ENCODE measurements at regions not wholly inside any gene's neighbourhood (a gene's known extent, or its start where the extent isn't known, plus 50 kb on each side); places are given as distances from the start of the nearest gene placed in this dataset.
A peak's percentile ranks its signal among the peaks of the same experiment; 100 is the strongest.
"Not testable (repeated sequence)": the region's sequence is repeated elsewhere in the genome, so short reads cannot be mapped to it uniquely, and the experiment has no call there.

DNA sequence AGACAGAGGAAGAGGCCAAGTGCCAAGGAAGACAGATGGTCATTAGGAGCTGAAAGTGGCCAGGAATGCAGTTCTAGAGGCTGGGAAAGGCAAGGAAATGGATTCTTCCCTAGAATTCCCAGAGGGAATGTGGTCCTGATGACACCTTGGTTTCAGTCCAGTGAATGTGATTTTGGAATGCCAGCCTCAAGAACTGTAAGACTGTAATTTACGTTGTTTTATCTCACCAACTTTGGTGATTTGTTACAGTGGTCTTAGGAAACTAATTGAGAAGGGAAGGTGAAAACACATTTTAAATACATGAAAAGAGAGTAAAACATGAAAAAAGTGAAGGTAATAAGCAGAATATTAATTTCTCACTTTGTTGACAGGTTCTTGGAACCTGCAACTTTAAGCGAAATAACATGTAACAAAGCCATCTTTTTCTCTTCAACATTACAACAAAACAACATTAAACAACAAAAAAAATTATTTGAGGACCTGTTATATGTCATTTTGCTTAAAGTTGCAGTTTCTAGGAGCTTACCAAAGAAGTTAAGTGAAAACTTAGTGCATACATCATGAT lies 370.2 kb downstream of the METTL4 start:
- DNase-seq: no peak

DNA sequence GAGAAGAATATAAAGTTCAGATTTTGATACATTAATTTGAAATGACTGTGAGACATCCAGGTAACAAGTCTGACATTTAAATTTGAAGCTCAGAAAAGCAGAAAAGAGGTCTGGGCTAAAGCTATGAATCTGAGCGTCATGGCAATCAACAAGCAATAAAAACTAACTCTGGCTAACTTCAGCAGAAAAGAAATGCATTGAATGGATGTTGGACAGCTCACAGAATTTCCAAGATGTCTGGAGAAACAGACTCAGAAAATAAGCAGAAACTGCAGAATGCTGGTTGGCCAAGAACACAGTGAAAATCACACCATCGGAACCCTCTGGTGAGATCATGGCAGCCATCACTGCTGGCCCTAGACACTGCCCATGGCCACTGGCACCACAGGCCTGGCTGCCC lies 366.6 kb downstream of the METTL4 start:
- DNase-seq: no peak

DNA sequence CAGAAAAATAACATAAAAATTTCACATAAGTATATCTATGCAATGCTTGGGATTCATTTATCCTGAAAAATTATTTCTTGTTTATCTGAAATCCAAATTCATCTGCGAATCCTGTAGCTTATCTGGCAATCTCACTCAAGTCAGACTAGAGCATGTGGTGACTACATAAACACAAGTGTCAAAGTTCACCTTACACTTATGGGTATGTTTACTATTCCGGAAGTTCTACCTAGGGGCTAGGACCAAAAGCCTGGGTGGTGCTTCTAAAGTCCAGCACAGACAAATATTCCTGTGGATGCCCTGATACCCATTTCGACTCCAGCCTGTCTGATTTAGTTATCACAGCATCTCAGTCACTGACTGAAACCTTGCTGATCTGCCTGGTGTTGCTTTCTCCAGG lies 364.0 kb downstream of the METTL4 start:
- DNase-seq: no peak

DNA sequence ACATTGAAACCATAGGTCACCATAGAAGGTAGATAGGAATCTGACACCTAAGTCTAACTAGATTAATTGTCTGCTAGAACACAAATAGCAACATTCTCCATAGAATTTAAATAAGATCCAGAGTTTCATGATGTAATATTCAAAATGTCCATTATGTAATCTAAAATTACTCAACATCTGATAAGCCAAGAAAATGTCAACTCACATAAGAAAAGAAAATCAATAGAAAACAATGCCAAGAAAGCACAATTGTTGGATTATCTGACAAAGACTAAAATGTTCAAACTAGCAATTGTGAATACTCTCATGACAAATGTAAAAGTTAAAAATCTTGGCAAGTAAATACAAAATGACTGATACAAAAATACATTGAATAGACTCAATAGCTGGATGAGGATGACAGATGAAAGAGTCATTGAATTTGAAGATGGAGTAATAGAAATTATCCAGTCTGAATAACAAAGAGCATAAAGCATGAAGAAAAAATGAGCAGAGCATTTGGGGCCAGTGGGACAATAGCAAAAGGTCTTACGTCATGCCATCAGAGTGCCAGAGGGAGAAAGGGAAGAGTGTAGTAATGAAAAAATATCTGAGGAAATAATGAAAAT lies 358.6 kb downstream of the METTL4 start:
- DNase-seq: no peak

DNA sequence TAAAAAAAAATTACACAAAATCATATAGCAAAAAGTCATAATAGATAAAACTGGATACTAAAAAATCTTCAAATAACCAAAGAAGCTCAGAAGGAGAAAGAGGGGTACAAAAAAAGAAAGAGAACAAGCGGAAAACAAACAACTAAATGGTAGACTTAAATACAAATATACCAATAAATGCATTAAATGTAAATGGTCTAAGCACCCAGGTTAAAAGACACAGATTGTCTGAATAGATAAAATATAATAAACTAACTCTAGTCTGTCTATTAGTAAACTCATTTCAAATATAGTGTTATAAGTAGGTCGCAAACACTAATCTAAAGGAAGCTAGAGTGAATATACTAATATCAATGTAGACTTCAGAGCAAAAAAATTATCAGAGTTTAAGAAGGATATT lies 357.4 kb downstream of the METTL4 start:
- no peak for DNase-seq

DNA sequence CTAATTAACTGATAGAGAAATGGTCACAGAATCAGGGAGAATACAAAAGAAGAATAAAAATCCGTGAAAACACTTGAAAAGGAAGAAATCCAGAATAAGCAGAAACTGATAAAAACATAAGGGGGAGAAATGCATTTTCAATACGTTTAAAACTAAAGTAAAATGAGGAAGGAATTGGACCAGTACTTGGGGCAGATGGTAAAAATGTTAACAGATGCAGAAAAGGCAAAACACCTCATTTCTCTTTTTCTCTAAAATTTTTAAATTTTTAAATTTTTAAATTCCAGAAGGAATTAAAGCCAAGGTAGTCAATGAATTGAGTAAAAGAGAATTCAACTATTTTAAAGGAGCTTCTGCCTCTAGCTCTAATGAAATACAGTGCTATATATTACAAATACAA lies 353.9 kb downstream of the METTL4 start:
- DNase-seq: no peak

DNA sequence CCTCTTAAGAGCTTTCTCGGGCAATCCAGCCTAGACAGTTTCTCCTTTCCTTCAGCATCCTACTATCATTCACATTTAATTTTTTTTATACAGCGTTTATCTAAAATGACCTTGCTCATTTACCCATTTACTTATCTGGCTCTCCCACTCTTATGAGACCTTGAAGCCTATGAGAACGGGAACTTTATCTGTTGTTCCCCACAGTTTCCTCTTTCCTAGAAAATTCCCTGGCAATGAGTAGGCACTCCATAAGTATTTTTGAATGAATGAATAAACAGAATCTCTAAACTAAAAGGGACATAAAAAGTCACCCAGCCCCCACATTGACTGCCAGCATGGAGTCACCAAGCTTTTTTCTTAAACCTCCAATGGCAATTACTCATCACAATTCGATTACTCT lies 353.2 kb downstream of the METTL4 start:
- DNase-seq: no peak

DNA sequence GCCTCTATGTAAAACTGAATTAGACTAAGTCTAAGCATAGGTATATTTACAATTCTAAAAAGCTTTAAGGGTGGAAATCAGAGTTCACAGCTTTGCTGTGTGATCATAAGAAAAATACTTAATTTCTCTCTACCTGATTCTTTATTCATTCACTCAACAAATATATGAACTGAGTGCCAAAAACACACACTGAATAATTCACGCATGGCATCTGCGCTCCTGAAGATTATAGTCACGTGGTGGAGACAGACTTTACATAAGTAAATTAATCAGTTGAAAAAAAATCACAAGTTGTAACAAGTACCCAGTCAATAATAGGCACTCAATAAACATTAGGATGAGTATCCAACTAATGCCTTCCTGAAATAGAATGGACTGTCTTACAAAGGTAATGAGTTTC lies 351.6 kb downstream of the METTL4 start:
- no peak for DNase-seq

DNA sequence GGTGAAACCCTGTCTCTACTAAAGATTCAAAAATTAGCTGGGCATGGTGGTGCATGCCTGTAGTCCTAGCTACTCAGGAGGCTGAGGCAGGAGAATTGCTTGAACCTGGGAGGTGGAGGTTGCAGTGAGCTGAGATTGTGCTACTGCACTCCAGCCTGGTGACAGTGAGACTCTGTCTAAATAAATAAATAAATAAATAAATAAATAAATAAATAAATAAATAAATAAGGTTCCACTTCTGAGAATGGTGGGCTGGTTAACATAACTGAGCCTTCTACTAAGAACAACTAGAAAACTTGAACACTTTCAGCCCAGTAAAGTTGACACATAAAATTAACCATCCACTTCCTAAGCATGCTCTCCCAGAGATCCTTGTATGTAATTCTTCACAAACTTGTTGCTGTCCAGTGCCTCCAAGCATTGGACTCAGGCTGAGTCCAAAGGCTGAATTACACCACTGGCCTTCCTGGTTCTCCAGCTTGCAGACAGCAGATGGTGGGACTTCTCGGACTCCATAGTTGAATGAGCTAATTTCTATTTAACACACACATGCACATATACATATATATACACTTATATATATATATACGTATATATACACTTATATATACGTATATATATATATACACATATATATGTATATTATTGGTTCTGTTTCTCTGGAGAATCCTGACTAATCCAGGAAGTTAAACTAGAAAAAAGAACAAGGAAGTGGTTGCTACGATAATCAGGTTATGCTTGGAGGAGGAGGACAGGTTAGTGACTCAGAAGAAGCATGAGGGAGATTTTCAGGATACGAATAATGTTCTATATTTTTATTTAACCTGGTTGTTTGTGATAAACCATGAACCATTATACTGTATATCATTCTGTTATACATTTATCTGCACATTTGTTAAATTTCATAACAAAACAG lies 348.8 kb downstream of the METTL4 start:
- DNase-seq: no peak

DNA sequence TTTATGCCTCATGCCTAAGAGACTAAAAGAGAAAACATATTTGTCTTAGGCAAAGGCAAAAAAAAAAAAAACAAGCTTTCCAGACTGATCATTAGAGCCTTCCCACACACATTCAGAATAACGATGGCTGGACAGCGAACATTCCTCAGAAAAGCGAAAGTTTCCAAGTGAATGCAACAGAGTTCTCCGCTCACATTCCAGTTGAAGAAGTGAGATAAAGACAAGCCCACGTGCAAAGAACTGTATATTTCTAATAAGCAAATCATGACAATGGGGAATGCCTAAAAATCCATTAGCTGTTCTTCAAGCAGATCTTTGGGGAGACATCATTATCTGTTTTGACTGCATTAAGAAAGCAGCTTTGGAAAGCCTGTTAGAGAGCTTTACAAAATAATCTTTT lies 347.9 kb downstream of the METTL4 start:
- no peak for DNase-seq

DNA sequence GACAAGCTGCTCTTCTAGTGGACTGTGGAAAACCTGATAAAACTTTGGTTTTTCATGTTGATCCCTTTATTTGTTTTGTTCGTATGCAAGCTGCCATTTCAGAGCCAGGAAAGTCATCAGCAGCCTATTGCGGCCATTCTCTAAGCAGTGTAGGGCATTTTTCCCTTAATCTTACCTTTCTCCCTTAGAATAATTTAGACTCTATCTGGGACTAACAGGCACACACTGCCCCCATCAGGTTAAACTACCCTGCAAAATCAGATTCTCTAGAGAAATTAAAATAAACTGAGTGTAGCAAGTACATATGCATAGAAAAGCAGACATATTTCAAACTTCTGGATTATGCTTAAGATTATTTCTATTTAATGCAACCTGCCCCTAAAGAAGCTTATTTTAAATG lies 347.5 kb downstream of the METTL4 start:
- peak; percentile 45 for DNase-seq

DNA sequence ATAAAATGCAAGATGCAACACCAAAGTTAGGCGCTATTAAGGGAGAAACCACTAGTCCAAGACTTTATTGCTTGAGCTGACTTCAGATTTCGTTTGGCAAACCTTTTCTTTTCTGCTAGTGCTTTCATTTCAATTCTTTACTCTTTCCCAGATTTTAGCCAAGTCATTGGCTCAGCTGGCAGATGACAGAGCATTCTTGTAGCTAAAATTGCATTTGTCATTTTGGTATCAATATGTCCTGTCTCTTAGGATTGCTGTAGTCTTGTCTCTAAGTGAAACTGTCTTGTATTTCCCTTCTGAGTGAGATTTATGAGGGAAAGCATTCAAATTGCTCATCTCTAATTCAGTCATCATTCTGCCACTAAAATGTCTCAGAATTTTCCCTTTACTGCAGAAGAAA lies 335.1 kb downstream of the METTL4 start:
- DNase-seq: no peak

DNA sequence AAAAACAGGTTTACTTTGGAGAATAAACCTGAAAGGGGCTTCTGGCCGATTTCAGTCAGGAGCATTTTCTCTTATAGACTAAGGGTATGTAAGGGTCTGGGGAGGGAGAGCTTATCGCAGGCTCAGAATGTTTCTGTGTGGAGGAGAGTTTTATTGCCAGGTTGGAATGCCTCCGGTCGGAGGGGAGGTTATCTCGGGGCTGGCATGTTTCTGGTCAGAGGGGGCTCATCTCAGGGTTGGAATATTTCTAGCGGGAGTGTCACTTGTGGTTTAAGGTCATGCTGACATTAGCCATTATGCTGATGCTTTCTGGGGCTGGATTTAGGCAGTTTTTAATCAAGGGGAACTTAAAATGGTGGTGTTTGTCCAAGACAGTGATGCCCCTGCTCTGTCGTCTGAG lies 333.6 kb downstream of the METTL4 start:
- no peak for DNase-seq

DNA sequence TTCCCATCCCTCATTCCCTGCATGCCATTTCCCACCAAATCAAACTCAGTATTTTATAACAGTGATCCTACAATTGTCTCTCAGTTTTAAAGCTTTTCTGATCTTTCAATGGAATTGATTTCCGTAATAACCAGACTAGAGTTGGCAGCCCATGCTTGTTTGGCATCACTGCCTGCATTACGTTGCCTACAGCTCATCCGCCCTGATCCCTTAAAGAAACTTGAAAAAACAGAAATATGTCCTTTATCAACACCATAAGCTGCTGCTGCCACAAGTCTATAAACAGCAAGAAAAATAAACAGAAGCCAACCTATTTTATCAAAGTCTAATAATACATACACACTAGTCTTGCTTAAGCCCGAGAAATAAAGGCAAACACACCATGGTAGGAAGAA lies 331.0 kb downstream of the METTL4 start:
- DNase-seq: no peak

DNA sequence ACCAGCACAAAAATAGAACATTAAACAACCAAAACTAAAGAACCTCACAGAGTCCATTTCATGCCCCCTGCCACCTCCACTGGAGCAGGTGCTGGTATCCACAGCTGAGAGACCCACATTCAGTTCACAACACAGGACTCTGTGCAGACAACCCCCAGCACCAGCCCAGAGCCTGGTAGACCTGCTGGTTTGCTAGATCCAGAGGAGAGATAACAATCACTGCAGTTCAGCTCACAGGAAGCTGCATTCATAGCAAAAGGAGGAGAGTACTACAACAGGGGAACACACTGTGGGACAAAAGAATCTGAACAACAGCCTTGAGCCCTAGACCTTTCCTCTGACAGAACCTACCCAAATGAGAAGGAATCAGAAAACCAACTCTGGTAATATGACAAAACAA lies 326.7 kb downstream of the METTL4 start:
- DNase-seq: no peak

DNA sequence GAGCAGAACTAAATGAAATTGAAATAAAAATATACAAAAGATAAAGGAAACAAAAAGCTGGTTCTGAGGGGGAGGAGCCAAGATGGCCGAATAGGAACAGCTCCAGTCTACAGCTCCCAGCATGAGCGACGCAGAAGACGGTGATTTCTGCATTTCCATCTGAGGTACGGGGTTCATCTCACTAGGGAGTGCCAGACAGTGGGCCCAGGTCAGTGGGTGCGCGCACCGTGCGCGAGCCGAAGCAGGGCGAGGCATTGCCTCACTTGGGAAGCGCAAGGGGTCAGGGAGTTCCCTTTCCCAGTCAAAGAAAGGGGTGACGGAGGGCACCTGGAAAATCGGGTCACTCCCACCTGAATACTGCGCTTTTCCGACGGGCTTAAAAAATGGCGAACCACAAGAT lies 324.2 kb downstream of the METTL4 start:
- not testable (repeated sequence) for DNase-seq

DNA sequence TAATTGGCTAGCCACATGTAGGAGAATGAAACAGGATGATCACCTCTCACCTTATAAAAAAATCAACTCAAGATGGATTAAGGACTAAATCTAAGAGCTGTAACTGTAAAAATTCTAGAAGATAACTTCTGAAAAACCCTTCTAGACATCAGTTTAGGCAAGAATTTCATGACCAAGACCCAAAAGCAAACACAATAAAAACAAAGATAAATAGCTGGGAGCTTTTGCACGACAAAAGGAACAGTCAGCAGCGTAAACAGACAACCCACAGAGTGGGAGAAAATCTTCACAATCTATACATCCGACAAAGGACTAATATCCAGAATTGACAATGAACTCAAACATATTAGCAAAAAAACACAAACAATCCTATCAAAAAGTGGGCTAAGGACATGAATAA lies 316.3 kb downstream of the METTL4 start:
- DNase-seq: no peak

DNA sequence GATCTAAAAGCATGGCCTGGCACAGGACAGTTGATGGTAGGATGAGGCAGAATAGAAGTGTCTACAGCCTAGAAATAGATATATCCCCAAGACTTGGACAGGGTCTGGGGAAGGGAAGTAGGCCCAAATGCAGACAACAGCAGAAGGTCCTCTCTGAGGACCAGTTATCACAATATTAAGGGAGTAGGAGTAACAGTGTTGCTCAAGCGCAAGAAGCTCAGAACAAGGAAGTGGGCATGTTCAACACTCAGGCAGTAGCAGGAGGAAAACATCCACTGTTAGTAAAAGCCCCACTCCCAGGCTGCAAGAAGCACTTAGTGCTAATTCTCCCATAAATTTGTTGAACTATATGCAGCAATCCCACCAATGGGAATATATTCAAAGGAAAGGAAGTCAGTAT lies 314.7 kb downstream of the METTL4 start:
- no peak for DNase-seq

DNA sequence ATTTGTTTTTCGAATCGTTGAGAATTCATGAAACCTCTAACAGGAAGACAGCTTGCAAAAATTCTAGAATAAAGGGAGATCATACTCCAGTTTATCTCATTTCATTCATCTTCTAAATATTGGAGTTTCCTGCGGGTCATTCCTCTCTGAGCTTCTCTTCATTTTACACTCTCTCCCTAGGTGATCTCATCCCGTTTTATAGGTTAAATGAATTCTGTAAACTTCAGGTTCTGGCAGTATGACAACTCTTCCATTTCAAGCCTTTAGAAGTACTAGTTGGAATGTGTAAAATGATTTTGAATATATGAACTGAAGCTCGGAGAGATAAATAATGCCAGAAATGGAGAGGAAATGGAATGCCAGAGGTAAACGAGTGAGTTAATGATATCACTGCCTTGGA lies 312.4 kb downstream of the METTL4 start:
- no peak for DNase-seq

DNA sequence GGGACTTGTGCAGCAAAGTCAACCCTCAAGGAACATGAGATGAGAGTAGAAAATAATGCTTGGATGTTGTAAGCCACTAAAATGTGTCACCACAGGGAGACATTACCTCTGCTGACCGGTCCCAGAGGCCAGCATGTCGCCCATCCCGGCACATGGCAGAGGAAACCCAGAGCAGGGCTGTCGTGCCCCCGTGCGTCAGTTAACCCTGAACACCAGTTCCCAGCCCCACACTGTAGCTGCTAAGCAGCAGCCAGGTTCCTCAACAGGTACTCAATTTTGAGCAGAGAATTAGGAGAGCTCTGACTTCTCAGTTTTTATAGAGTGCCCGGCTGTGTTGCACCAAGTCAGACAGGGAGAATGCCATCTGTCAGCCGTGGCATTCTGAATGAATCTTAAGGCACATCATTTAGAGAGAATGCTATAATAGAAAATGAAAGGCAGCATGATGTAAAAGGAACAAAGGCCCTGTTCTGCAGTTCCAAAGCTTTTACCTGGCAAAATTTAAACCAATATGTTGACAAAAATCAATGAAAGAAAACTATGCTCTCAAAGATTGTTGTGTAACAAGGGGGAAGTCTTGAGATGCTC lies 307.9 kb downstream of the METTL4 start:
- DNase-seq: no peak

DNA sequence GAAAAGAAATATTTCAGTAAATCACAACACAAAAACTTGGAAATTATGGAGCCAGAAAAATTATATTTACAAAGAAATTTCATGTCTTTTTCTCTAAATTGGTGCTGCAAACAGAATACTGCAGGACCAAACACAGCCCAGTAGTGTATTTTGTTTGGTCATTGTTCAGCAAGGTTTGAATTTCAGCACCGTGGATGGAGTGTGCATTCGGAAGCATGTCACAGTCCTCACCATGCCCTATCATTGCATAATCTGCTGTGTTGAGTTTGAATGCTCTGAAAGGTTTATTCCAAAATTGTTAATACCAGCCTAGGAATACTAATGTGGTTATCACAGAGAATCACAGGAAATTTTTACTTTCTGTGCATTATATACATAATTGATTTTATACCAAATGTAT lies 296.7 kb downstream of the METTL4 start:
- DNase-seq: no peak

DNA sequence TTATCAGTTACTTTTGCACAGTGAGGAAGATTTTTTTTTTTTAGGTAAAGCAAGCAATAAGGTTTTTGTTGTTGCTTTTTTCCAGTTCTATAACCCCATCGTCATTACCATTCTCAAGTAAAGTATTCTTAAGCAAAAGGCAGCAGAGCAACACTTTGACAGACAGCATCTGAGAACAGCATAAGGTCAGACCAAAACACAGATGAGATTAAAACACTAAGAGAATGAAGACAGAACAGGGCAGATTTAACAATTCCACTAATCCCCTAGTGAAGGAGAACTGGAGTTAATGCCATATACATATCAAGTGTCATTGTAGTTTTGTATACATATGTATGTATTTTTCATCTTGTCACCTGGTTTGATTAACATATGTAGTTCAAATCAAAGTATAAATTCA lies 290.2 kb downstream of the METTL4 start:
- no peak for DNase-seq

DNA sequence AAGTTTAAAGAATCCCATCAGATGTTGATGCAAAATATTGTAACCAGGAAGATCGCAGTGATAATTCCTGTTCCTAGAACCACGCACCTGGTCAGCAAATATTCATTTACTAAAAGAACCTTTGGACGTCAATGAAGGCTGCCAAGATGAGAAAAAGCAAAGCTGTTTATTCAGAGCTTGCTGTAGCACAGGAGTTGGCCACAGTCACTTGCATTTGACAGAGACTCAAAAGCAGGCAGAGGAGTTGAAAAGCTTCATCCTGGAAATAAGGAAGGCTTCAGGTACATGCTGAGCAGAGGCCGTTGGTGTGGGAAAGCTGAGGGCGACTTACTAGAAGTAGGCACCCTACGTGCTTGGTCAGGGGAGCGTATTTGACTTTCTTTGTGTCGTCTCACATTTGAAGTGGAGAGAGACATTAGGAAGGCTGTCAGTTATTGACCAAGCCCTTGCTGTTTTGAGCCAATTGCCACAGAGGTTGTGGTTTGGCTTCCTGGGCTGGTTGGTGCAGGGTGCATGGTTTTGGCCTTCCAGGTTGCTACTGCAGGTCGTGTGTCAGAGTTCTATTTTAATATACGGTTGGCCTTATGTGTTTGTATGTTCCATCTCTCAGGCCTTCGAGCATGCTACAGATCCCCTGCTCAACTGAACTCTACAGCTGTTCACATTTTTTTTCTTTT lies 289.6 kb downstream of the METTL4 start:
- DNase-seq: no peak
